ENCODE measurements at regions not wholly inside any gene's neighbourhood (a gene's known extent, or its start where the extent isn't known, plus 50 kb on each side); places are given as distances from the start of the nearest gene placed in this dataset.
A peak's percentile ranks its signal among the peaks of the same experiment; 100 is the strongest.

GRCh38 chr2:43050866-43051265 lies 175.5 kb downstream of the ZFP36L2 start:
- DNase-seq, result no peak

GRCh38 chr2:43049836-43050801 lies 176.3 kb downstream of the ZFP36L2 start:
- no peak for DNase-seq

- DNase-seq, result no peak
Observed at GRCh38 chr2:43047187-43047780, 179.1 kb downstream of the ZFP36L2 start.

GRCh38 chr2:43045866-43046265 lies 180.5 kb downstream of the ZFP36L2 start:
- no peak for DNase-seq

GRCh38 chr2:43044093-43044681 lies 182.2 kb downstream of the ZFP36L2 start:
- no peak for DNase-seq

GRCh38 chr2:43043553-43043870 lies 182.9 kb downstream of the ZFP36L2 start:
- DNase-seq, result no peak

- DNase-seq, result peak; percentile 100
Observed at GRCh38 chr2:43041661-43042360, 184.6 kb downstream of the ZFP36L2 start.

- DNase-seq, result peak; percentile 14
Observed at GRCh38 chr2:43041173-43041591, 185.2 kb downstream of the ZFP36L2 start.

GRCh38 chr2:43040084-43040854 lies 186.1 kb downstream of the ZFP36L2 start:
- peak; percentile 9 for DNase-seq

GRCh38 chr2:43039376-43040080 lies 186.9 kb downstream of the ZFP36L2 start:
- DNase-seq, result no peak

- no peak for DNase-seq
Observed at GRCh38 chr2:43038696-43039094, 187.7 kb downstream of the ZFP36L2 start.

GRCh38 chr2:43038034-43038695 lies 188.2 kb downstream of the ZFP36L2 start:
- peak; percentile 82 for DNase-seq

GRCh38 chr2:43035922-43036321 lies 190.5 kb downstream of the ZFP36L2 start:
- no peak for DNase-seq

GRCh38 chr2:43034921-43035320 lies 191.5 kb downstream of the ZFP36L2 start:
- no peak for DNase-seq

- no peak for DNase-seq
Observed at GRCh38 chr2:43034242-43034619, 192.2 kb downstream of the ZFP36L2 start.

GRCh38 chr2:43033466-43034241 lies 192.8 kb downstream of the ZFP36L2 start:
- no peak for DNase-seq

- DNase-seq, result no peak
Observed at GRCh38 chr2:43033016-43033270, 193.5 kb downstream of the ZFP36L2 start.

- DNase-seq, result no peak
Observed at GRCh38 chr2:43032213-43033015, 194.0 kb downstream of the ZFP36L2 start.

- no peak for DNase-seq
Observed at GRCh38 chr2:43031471-43032212, 194.8 kb downstream of the ZFP36L2 start.
